Gastrocnemius medialis (tissue), 4 donors: ENCODE measurements at regions not wholly inside any gene's neighbourhood (a gene's known extent, or its start where the extent isn't known, plus 50 kb on each side); places are given as distances from the start of the nearest gene placed in this dataset.

ENCODE experiments used
- CTCF ChIP-seq, 5 experiments: fragments of 450-650 bp in 3 of 5; fragments of 200-600 bp in 2 of 5; sonication (generic) in 2 of 5; IDR thresholded peaks in 4 of 5; conservative IDR thresholded peaks in 1 of 5; 1 replicate in 4 of 5; 2 replicates in 1 of 5; pipeline ENCODE4 v1.5.1; 2016 to 2019; ENCODE audit warnings: antibody characterized with exemption in 5 of 5, mild to moderate bottlenecking in 3 of 5, moderate library complexity in 3 of 5
- POLR2A ChIP-seq, 2 donors: fragments of 450-650 bp; IDR thresholded peaks; one replicate each; pipeline ENCODE4 v1.6.1; 2017; ENCODE audit warnings: antibody characterized with exemption in 2 of 2, mild to moderate bottlenecking in 2 of 2, moderate library complexity in 2 of 2

- TF ChIP-seq CTCF (IDR thresholded peaks at IDR 0.05 in 4 of 5, conservative IDR thresholded peaks at IDR 0.05 in 1 of 5) (no peak), POLR2A (IDR thresholded peaks at IDR 0.05) (no peak)
These were observed 805.7 kb upstream of the SEMA6A start for GRCh38 chr5:117380316-117380715.
